Endothelial cell of umbilical vein (primary cell): ENCODE measurements at regions not wholly inside any gene's neighbourhood (a gene's known extent, or its start where the extent isn't known, plus 50 kb on each side); places are given as distances from the start of the nearest gene placed in this dataset.
"Not testable (repeated sequence)": the region's sequence is repeated elsewhere in the genome, so short reads cannot be mapped to it uniquely, and the experiment has no call there.

ENCODE experiments used
- BruUV-seq: library from RNA; stranded (reverse); fragments of 400-500 nt; replicated peaks from 2 replicates; lab custom pipeline; 2021; lab: Mats Ljungman, UMichigan
- CTCF ChIA-PET: fragments of 300-600, 350-600 bp; sonication (Branson Sonifier 250); formaldehyde crosslinking; loops from one replicate; lab custom pipeline; 2021; ENCODE audit warnings: antibody characterized with exemption, inconsistent platforms; lab: Charles Lee
- POLR2A ChIA-PET: fragments of 300-600, 350-600 bp; sonication (Branson Sonifier 250); formaldehyde crosslinking; loops from one replicate; lab custom pipeline; 2021; ENCODE audit warnings: antibody characterized with exemption, inconsistent platforms; lab: Charles Lee
- DNase-seq: peaks from one replicate; pipeline ENCODE4 v3.0.0-alpha.2; 2011; ENCODE audit warnings: low read depth, low spot score
- FAIRE-seq: peaks from 2 replicates; lab custom pipeline; 2011; peaks lifted over from hg19 to GRCh38; lab: Jason Lieb, UNC
- H2AFZ ChIP-seq: 2 replicates; pipeline ENCODE4 v1.6.0; 2012; ENCODE audit warnings: low read depth, low read length, control low read depth, inconsistent platforms
- H3K27ac ChIP-seq: 2 replicates; pipeline ENCODE4 v1.5.1; 2011; ENCODE audit warnings: low read depth, mild to moderate bottlenecking, control low read depth, low read length, moderate library complexity; ENCODE audit not compliant: insufficient read depth
- H3K27me3 ChIP-seq, 2 experiments: 2 replicates each; pipeline versions ENCODE4 v1.6.0 to v1.6.1; 2011; ENCODE audit warnings: low read length in 2 of 2, mixed read lengths in 1 of 2; ENCODE audit not compliant: control insufficient read depth in 2 of 2, insufficient read depth in 2 of 2
- H3K36me3 ChIP-seq, 2 experiments: 2 replicates in 1 of 2; 3 replicates in 1 of 2; pipeline ENCODE4 v1.5.1; 2011; ENCODE audit warnings: low read length in 2 of 2, mild to moderate bottlenecking in 1 of 2, moderate library complexity in 1 of 2; ENCODE audit not compliant: control insufficient read depth in 2 of 2, insufficient read depth in 2 of 2; ENCODE audit errors: extremely low read depth in 1 of 2
- H3K4me1 ChIP-seq: 3 replicates; pipeline ENCODE4 v1.5.1; 2011; ENCODE audit warnings: mild to moderate bottlenecking, low read length; ENCODE audit not compliant: control insufficient read depth, insufficient read depth; ENCODE audit errors: extremely low read depth
- H3K4me2 ChIP-seq: 2 replicates; pipeline ENCODE4 v1.6.1; 2011; ENCODE audit warnings: low read length, control low read depth, mixed read lengths; ENCODE audit not compliant: insufficient read depth
- H3K4me3 ChIP-seq, 3 experiments: fragments of 200-600 bp in 1 of 3; sonication (generic), shearing (Covaris generic) in 1 of 3; replicated peaks in 1 of 3; 2 replicates each; pipeline ENCODE4 v1.5.1; 2011 to 2016; ENCODE audit warnings: control low read depth in 3 of 3, low read length in 3 of 3, mild to moderate bottlenecking in 2 of 3, inconsistent platforms in 1 of 3, low read depth in 1 of 3, moderate library complexity in 1 of 3; ENCODE audit not compliant: insufficient read depth in 1 of 3
- H3K79me2 ChIP-seq: 2 replicates; pipeline ENCODE4 v1.6.0; 2012; ENCODE audit warnings: low read length, inconsistent platforms; ENCODE audit not compliant: control insufficient read depth, insufficient read depth
- H3K9ac ChIP-seq: replicated peaks from 2 replicates; pipeline ENCODE3; 2011; ENCODE audit warnings: low read length, control low read depth; ENCODE audit not compliant: insufficient read depth; ENCODE audit errors: extremely low read depth
- H3K9me1 ChIP-seq: replicated peaks from 3 replicates; pipeline ENCODE4 v1.6.0; 2011; ENCODE audit warnings: mild to moderate bottlenecking, low read length; ENCODE audit not compliant: control insufficient read depth, insufficient read depth; ENCODE audit errors: extremely low read depth
- H3K9me3 ChIP-seq: replicated peaks from 2 replicates; pipeline ENCODE4 v1.5.1; 2012; ENCODE audit warnings: low read length, inconsistent platforms; ENCODE audit not compliant: control insufficient read depth, insufficient read depth
- H4K20me1 ChIP-seq: replicated peaks from 2 replicates; pipeline ENCODE3; 2011; ENCODE audit warnings: mild to moderate bottlenecking, low read length; ENCODE audit not compliant: control insufficient read depth, insufficient read depth; ENCODE audit errors: extremely low read depth
- CTCF ChIP-seq, 2 donors: IDR thresholded peaks; 1 replicate in 1 of 2; 2 replicates in 1 of 2; pipeline ENCODE4 v1.5.1; 2011; ENCODE audit warnings: low read length in 2 of 2, mild to moderate bottlenecking in 2 of 2, moderate library complexity in 2 of 2, control low read depth in 1 of 2, inconsistent platforms in 1 of 2, low read depth in 1 of 2; ENCODE audit not compliant: insufficient read depth in 1 of 2; ENCODE audit errors: extremely low read depth in 1 of 2
- dilution Hi-C: fragments of 300-500 bp; cut with MboI; formaldehyde crosslinking; loops from one replicate; pipeline ENCODE4 v1.15.0; 2019; ENCODE audit warnings: low sequenced_read_pairs; ENCODE audit not compliant: extremely low pct_ligation_motif_present
- intact Hi-C: fragments of 100-400 bp; cut with micrococcal nuclease; formaldehyde crosslinking; loops from one replicate; pipeline ENCODE4 v1.10.0; 2022

- CTCF ChIA-PET = interaction anchor here (0.7 kb wide), 2 partner anchors 18 to 1591 kb away, joined by 3 read pairs; no protein-coding TSS in a partner anchor
- FAIRE-seq = no peak
- POLR2A ChIA-PET = no interaction called here
Measured at GRCh38 chr2:7098816-7099215, 181.6 kb downstream of the RNF144A start.

DNA sequence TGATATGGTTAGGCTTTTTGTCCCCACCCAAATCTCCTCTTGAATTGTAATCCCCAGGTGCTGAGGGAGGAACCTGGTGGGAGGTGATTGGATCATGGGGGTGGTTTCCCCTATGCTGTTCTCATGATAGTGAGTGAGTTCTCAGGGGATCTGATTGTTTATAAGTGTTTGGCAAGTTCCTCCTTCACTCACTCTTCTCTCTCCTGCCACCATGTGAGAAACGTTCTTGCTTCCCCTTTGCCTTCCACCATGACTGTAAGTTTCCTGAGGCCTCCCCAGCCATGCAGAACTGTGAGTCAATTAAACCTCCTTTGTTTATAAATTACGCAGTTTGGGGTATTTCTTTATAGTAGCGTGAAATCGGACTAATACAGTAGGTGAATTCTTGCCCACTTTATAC, 182.5 kb downstream of the RNF144A start:
- H3K9me1 ChIP-seq, H3K27me3 ChIP-seq, H3K4me2 ChIP-seq, BruUV-seq, FAIRE-seq, H3K4me1 ChIP-seq, DNase-seq, intact Hi-C loops, H2AFZ ChIP-seq, dilution Hi-C loops, H3K4me3 ChIP-seq, H3K9ac ChIP-seq, H4K20me1 ChIP-seq, H3K36me3 ChIP-seq, H3K9me3 ChIP-seq, H3K27ac ChIP-seq, H3K79me2 ChIP-seq, POLR2A ChIA-PET: not testable (repeated sequence)
- CTCF ChIA-PET = interaction anchor here (0.7 kb wide), 2 partner anchors 17 to 1590 kb away, joined by 3 read pairs; no protein-coding TSS in a partner anchor

More at GRCh38 chr2:7098816-7099215, 181.6 kb downstream of the RNF144A start:
- Histone ChIP-seq H2AFZ (no peak overlapping the region), H3K27me3 (no peaks in the 10 kb centered on the region), H3K9me1 (no peaks in the 10 kb centered on the region), H3K79me2 (no peaks in the 10 kb centered on the region), H3K4me1 (no peaks in the 10 kb centered on the region), H3K4me3 (no peak overlapping the region), H3K4me2 (no peak overlapping the region), H4K20me1 (no peaks in the 10 kb centered on the region), H3K27ac (no peak overlapping the region), H3K9ac (no peak overlapping the region), H3K36me3 (no peaks in the 10 kb centered on the region), H3K9me3 (no peaks in the 10 kb centered on the region)
- intact Hi-C loops (no loop called here), dilution Hi-C loops (no loop called here)
- TF ChIP-seq CTCF (IDR thresholded peaks at IDR 0.05; ENCODE audit: extremely low read depth in 1 of 2, insufficient read depth in 1 of 2, low read depth in 1 of 2, low read length in 2 of 2) = no peak
- no TSS peak for BruUV-seq
- no peak for DNase-seq
